ENCODE measurements at regions not wholly inside any gene's neighbourhood (a gene's known extent, or its start where the extent isn't known, plus 50 kb on each side); places are given as distances from the start of the nearest gene placed in this dataset.

DNA sequence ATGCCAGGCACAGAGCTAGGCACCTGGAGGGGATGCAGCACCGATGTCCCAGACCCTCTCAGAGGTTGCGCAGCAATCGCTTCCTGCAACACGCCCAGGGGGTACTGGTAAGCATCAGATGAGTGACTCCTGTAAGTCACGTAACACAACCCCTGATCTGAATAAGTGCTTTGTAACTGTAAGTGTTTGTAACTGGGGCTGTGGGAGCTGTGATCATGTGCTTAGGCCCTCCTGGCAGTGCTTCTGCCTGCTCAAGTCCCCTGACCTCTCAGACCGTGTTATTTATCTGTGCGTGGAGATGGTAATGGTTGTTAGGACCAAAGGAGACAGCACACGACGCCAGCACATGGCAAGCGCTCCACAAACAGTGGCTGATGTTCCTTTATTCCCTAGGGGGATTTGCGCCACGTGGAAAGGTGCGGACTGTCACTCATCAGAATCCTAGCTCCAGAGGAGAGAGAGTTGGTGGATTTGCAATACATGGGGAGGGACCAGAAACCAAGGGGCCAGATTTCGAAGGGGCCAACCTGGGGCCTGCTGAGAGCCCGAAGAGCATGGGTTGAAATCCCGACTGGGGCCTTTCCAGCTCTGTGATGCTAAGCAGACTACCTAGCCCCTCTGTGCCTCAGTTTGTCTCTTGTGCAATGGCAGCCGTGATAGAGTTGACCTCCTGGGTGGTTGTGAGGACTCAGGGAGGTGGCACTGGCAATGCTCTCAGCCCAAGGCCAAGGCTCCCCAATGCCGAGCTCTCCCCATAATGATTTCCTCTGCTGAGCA, 151.8 kb downstream of the IRF8 start:
- H3K4me1 Mint-ChIP-seq (ENCODE audit: unreplicated experiment), result no peaks in the 10 kb centered on the region
- no peak overlapping the region for H3K4me3 Mint-ChIP-seq (ENCODE audit: unreplicated experiment)
- no peaks in the 10 kb centered on the region for H3K9me3 Mint-ChIP-seq (ENCODE audit: unreplicated experiment)
- peaks cover 47% of the 10 kb centered on the region for H3K27me3 Mint-ChIP-seq (ENCODE audit: unreplicated experiment)
- DNase-seq (ENCODE audit: extremely low spot score, unreplicated experiment), result no peak
- TF ChIP-seq CTCF (IDR thresholded peaks at IDR 0.05), result no peak
- no peaks in the 10 kb centered on the region for H3K36me3 Mint-ChIP-seq (ENCODE audit: unreplicated experiment)
- no peak overlapping the region for H3K27ac Mint-ChIP-seq (ENCODE audit: unreplicated experiment)

DNA sequence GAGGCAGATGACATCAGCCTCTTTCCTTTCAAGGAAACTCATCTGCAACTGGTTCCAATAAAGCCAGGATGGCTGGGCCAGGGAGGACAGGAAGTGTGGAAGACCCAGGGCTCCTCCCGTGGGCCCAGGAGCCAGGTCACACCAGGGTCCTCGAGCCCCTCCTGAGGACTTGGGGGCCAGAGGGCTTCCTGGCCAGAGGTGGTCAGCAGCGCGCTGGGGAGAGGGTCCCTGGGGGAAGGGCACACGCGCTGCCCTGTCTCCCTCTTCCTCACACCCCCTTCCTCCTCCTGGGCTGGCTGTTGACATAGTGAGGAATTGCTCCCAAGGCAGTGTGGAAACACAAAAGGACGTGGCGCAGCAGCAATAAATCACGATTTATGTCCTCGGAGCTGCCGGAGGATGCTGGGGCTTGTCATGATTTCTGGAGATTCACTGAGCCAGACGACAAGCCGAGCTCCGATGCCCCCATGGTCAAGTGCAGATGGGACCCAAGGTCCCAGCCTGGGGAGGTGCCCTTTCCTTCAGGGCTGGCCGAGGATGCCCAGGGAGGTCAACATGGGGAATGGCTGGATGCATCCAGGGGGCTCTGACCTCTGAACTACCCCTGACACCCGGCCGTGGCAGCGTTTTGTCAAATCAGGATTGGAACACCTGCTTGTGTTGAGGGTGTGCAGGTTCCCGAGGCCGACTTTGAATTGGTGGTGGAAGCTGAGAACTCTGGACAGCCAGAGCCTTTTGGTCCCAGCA, 152.6 kb downstream of the IRF8 start:
- H3K4me1 Mint-ChIP-seq (ENCODE audit: unreplicated experiment), result no peaks in the 10 kb centered on the region
- no peak for TF ChIP-seq CTCF (IDR thresholded peaks at IDR 0.05)
- DNase-seq (ENCODE audit: extremely low spot score, unreplicated experiment), result no peak
- H3K9me3 Mint-ChIP-seq (ENCODE audit: unreplicated experiment), result no peaks in the 10 kb centered on the region
- H3K27me3 Mint-ChIP-seq (ENCODE audit: unreplicated experiment), result peaks cover 40% of the 10 kb centered on the region
- no peak overlapping the region for H3K27ac Mint-ChIP-seq (ENCODE audit: unreplicated experiment)
- H3K4me3 Mint-ChIP-seq (ENCODE audit: unreplicated experiment), result no peak overlapping the region
- no peaks in the 10 kb centered on the region for H3K36me3 Mint-ChIP-seq (ENCODE audit: unreplicated experiment)

GRCh38 chr16:86052115-86052670, 153.2 kb downstream of the IRF8 start:
- no peaks in the 10 kb centered on the region for H3K9me3 Mint-ChIP-seq (ENCODE audit: unreplicated experiment)
- no peak for TF ChIP-seq CTCF (IDR thresholded peaks at IDR 0.05)
- no peak for DNase-seq (ENCODE audit: extremely low spot score, unreplicated experiment)

DNA sequence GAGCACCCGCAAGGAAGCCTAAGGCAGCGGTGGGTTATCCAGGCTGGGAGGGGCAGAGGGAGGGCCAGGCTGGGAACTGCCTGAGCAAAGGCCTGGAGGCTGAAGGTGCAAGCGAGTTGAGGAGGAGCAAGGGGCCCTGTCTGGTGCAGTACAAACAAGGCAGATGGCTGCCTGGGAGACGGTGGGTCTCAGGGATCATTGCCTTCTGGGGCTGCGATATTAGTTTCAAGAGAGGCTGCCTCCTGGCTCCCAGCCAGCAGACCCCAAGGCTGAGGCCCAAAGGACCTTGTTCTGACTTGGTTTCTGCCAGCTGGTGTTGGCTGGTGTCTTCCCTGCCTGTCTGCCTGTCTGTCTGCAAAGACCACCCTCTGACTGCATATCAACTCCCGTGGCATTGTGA, 154.0 kb downstream of the IRF8 start:
- no peaks in the 10 kb centered on the region for H3K36me3 Mint-ChIP-seq (ENCODE audit: unreplicated experiment)
- H3K9me3 Mint-ChIP-seq (ENCODE audit: unreplicated experiment), result no peaks in the 10 kb centered on the region
- DNase-seq (ENCODE audit: extremely low spot score, unreplicated experiment), result no peak
- H3K27me3 Mint-ChIP-seq (ENCODE audit: unreplicated experiment), result peaks cover 32% of the 10 kb centered on the region
- H3K27ac Mint-ChIP-seq (ENCODE audit: unreplicated experiment), result no peak overlapping the region
- TF ChIP-seq CTCF (IDR thresholded peaks at IDR 0.05), result no peak
- H3K4me1 Mint-ChIP-seq (ENCODE audit: unreplicated experiment), result no peaks in the 10 kb centered on the region
- no peak overlapping the region for H3K4me3 Mint-ChIP-seq (ENCODE audit: unreplicated experiment)

More at GRCh38 chr16:86052115-86052670, 153.2 kb downstream of the IRF8 start:
- H3K27me3 Mint-ChIP-seq (ENCODE audit: unreplicated experiment), result peaks cover 34% of the 10 kb centered on the region
- no peak overlapping the region for H3K4me3 Mint-ChIP-seq (ENCODE audit: unreplicated experiment)
- H3K36me3 Mint-ChIP-seq (ENCODE audit: unreplicated experiment), result no peaks in the 10 kb centered on the region
- H3K4me1 Mint-ChIP-seq (ENCODE audit: unreplicated experiment), result no peaks in the 10 kb centered on the region
- H3K27ac Mint-ChIP-seq (ENCODE audit: unreplicated experiment), result no peak overlapping the region
